SK-N-MC (cell line): ENCODE measurements at regions not wholly inside any gene's neighbourhood (a gene's known extent, or its start where the extent isn't known, plus 50 kb on each side); places are given as distances from the start of the nearest gene placed in this dataset.

ENCODE experiments used
- EZH2 ChIP-seq: fragments of 200-600 bp; sonication (generic); IDR thresholded peaks from one replicate; pipeline ENCODE4 v1.6.1; 2017; ENCODE audit warnings: antibody characterized with exemption
- FOXP2 ChIP-seq: optimal IDR thresholded peaks from 2 replicates; pipeline ENCODE3; 2011; ENCODE audit warnings: mild to moderate bottlenecking, moderate library complexity; ENCODE audit not compliant: insufficient read depth; ENCODE audit errors: extremely low read length, control extremely low read depth
- POLR2AphosphoS5 ChIP-seq: IDR thresholded peaks from 2 replicates; pipeline ENCODE4 v1.6.1; 2012; ENCODE audit warnings: mild to moderate bottlenecking, low read depth, low read length, borderline replicate concordance

DNA sequence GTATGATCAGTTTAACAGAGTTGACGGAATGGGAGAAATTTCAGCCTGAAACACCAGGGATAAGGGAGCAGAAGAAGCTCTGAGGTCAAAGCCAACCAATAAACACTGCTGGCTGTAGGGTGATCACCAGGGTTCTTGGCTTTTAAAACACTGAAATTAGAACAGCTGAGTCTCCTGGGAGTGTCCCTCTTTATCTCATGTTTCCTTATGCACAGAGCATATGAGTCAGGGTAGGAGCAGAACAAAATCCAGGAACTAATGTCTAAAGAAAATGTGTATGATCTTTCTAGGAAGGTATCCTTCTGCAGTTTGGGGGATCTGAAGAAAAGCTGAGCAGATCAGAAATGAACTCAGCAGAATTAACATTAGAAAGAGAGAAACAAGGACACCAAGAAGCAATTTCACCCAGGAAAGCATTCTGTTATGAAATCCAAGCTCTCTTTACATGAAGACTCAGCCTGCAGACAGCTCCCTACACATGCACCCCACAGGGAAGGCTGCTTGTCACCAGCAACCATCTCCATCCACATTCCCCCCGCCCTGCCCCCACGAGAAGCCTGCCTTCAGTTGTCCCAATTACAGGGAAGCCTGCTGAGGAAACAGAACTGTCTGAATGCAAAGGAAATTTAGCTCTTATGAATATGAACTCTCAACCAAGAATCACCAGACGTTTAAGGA is 469.7 kb downstream of the PDCD6IP start:
- no peak for TF ChIP-seq EZH2
- TF ChIP-seq POLR2AphosphoS5 = no peak
- TF ChIP-seq FOXP2 = no peak
